Prostate gland (tissue), 2 donors: ENCODE measurements at regions not wholly inside any gene's neighbourhood (a gene's known extent, or its start where the extent isn't known, plus 50 kb on each side); places are given as distances from the start of the nearest gene placed in this dataset.

Source experiments
- DNase-seq: peaks from one replicate; pipeline ENCODE4 v3.0.0-alpha.2; 2019; ENCODE audit warnings: low spot score
- H3K27ac ChIP-seq, 2 donors: fragments of 200-600 bp; sonication (generic); 2 replicates each; pipeline ENCODE4 v1.5.1; 2017 to 2019
- H3K27me3 ChIP-seq: fragments of 200-600 bp; sonication (generic); replicated peaks from 2 replicates; pipeline ENCODE4 v1.5.1; 2019; ENCODE audit not compliant: insufficient read depth
- H3K36me3 ChIP-seq, 2 donors: fragments of 200-600 bp; sonication (generic); 1 replicate in 1 of 2; 2 replicates in 1 of 2; pipeline versions ENCODE4 v1.5.1 to v1.8.1; 2017 to 2019
- H3K4me1 ChIP-seq: fragments of 200-600 bp; sonication (generic); replicated peaks from 2 replicates; pipeline ENCODE4 v1.5.1; 2019
- H3K4me3 ChIP-seq, 2 donors: fragments of 200-600 bp; sonication (generic); 2 replicates each; pipeline ENCODE4 v1.5.1; 2017 to 2019
- H3K9me3 ChIP-seq: fragments of 200-600 bp; sonication (generic); 2 replicates; pipeline ENCODE4 v1.5.1; 2017
- CTCF ChIP-seq, 4 experiments: fragments of 200-600 bp in 2 of 4; fragments of 450-650 bp in 2 of 4; sonication (generic) in 2 of 4; IDR thresholded peaks; 1 replicate in 3 of 4; 2 replicates in 1 of 4; pipeline ENCODE4 v1.5.1; 2016 to 2019; ENCODE audit warnings: antibody characterized with exemption in 4 of 4, mild to moderate bottlenecking in 2 of 4, moderate library complexity in 2 of 4
- POLR2A ChIP-seq: fragments of 450-650 bp; IDR thresholded peaks from one replicate; pipeline ENCODE4 v1.6.1; 2016; ENCODE audit warnings: antibody characterized with exemption, mild to moderate bottlenecking
- POLR2AphosphoS5 ChIP-seq: sonication (generic); formaldehyde crosslinking; IDR thresholded peaks from one replicate; pipeline ENCODE4 v1.6.1; 2017; ENCODE audit warnings: antibody characterized with exemption
- WGBS: methylation state at CpG from one replicate; pipeline ENCODE4 v1.1.5; 2018; 5-methylcytosine and 5-hydroxymethylcytosine counted together
- intact Hi-C: fragments of 100-400 bp; cut with DNase I; formaldehyde crosslinking; loops from one replicate; pipeline ENCODE4 v1.14.2; 2022

DNA sequence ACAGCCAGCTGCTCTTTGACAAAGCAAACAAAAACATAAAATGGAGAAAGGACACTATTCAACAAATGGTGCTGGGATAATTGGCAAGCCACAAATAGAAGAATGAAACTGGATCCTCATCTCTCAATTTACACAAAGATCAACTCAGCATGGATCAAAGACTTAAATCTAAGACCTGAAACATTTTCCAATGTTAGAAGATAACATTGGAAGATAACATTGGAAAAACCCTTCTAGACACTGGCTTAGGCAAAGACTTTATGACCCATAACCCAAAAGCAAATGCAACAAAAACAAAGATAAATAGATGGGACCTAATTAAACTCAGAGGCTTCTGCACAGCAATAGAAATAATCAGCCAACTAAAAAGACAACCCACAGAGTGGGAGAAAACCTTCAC, 425.7 kb upstream of the SEMA3D start:
- Histone ChIP-seq H3K27ac (no peak overlapping the region), H3K4me3 (no peak overlapping the region), H3K4me1 (no peaks in the 10 kb centered on the region), H3K36me3 (no peaks in the 10 kb centered on the region), H3K9me3 (no peaks in the 10 kb centered on the region), H3K27me3 (no peaks in the 10 kb centered on the region)
- TF ChIP-seq CTCF (IDR thresholded peaks at IDR 0.05) (no peak), POLR2A (no peak), POLR2AphosphoS5 (no peak)
- intact Hi-C loops, result no loop called here
- DNase-seq, result no peak

- H3K27me3 ChIP-seq, result no peaks in the 10 kb centered on the region
- H3K4me1 ChIP-seq, result no peaks in the 10 kb centered on the region
- TF ChIP-seq CTCF (IDR thresholded peaks at IDR 0.05) (no peak), POLR2A (no peak), POLR2AphosphoS5 (no peak)
- intact Hi-C loops, result no loop called here
- no peaks in the 10 kb centered on the region for H3K9me3 ChIP-seq
- no peak overlapping the region for H3K4me3 ChIP-seq
- no peak overlapping the region for H3K27ac ChIP-seq
- no peaks in the 10 kb centered on the region for H3K36me3 ChIP-seq
- DNase-seq, result no peak
These were observed 421.9 kb upstream of the SEMA3D start for GRCh38 chr7:85608804-85609203.

DNA sequence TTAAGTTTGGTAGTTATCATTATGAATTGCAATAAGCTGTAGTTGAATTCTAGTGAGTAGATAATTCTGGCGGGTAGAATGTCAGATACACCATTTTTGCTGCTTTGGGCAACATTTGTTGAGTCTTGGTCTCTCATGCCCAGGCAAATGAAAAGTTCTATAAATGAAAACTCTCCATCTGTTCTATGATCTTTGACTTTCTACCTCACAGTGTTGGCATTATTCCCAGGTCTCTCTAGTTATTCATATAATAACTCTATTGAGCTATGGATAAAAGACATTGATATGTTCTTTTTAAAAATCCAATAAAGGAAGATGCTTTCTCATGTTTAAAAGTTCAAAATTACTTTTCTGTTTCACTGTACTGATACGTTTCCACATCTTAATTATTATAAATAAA, 415.3 kb upstream of the SEMA3D start:
- H3K4me3 ChIP-seq, result no peak overlapping the region
- H3K4me1 ChIP-seq, result no peaks in the 10 kb centered on the region
- intact Hi-C loops, result no loop called here
- no peaks in the 10 kb centered on the region for H3K9me3 ChIP-seq
- DNase-seq, result no peak
- no peaks in the 10 kb centered on the region for H3K36me3 ChIP-seq
- H3K27ac ChIP-seq, result no peak overlapping the region
- WGBS, result 67% methylated on average over 2 of the region's 2 CpGs
- H3K27me3 ChIP-seq, result no peaks in the 10 kb centered on the region
- TF ChIP-seq POLR2AphosphoS5, result no peak

DNA sequence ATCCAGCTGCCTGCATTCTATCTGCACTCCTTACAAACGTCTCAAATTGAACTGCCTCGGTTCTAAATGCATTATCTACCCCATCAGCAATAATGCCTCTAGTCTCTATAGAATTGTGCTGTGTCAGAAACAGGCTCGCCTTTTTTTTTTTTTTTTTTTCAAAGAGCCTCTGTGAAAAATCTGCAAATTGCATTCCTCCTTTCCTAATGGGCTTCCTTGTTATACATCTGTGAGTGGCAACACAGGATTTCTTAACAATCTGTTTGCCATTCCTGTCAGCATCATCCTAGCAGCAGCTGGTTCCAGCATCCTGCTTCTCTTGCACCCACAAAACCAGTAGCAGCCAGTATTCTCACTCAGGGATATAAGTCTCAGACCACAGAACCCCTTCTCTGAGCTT, 413.5 kb upstream of the SEMA3D start:
- no peaks in the 10 kb centered on the region for H3K4me1 ChIP-seq
- H3K27ac ChIP-seq, result no peak overlapping the region
- TF ChIP-seq POLR2AphosphoS5 (no peak), CTCF (IDR thresholded peaks at IDR 0.05) (no peak), POLR2A (no peak)
- H3K9me3 ChIP-seq, result no peaks in the 10 kb centered on the region
- H3K27me3 ChIP-seq, result no peaks in the 10 kb centered on the region
- 27% methylated on average over 3 of the region's 3 CpGs for WGBS
- H3K4me3 ChIP-seq, result no peak overlapping the region
- no peaks in the 10 kb centered on the region for H3K36me3 ChIP-seq
- intact Hi-C loops, result no loop called here
- no peak for DNase-seq

DNA sequence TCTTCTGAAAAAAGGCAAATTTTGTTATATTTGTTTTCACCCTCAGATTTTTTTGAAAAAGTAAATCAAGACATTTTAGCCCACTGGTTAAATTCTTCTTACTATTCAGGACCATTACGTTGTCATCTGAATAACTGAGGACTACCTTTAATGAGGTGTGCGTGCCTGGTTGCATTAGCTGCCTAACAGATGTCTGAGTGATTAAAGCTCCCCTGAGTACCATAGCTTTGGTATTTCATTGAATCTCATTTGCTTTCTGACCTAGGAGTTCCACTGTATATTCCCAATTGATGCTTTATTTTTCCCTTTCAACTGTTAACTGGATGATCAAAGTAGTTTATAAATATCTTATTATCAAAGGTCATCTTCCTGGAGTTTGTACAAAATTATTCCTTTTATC, 410.0 kb upstream of the SEMA3D start:
- H3K4me1 ChIP-seq, result no peaks in the 10 kb centered on the region
- no peaks in the 10 kb centered on the region for H3K9me3 ChIP-seq
- TF ChIP-seq POLR2A (no peak), CTCF (IDR thresholded peaks at IDR 0.05) (no peak), POLR2AphosphoS5 (no peak)
- intact Hi-C loops, result no loop called here
- WGBS, result 88% methylated on average over 2 of the region's 2 CpGs
- no peaks in the 10 kb centered on the region for H3K36me3 ChIP-seq
- H3K27me3 ChIP-seq, result no peaks in the 10 kb centered on the region
- DNase-seq, result no peak
- H3K4me3 ChIP-seq, result no peak overlapping the region
- H3K27ac ChIP-seq, result no peak overlapping the region
